Mesendoderm (in vitro differentiated cells): ENCODE measurements at regions not wholly inside any gene's neighbourhood (a gene's known extent, or its start where the extent isn't known, plus 50 kb on each side); places are given as distances from the start of the nearest gene placed in this dataset.

Experiments
- DNase-seq: peaks from one replicate; pipeline ENCODE4 v3.0.0; 2013
- H2AK5ac ChIP-seq: 2 replicates; pipeline ENCODE4 v1.6.1; 2013; ENCODE audit warnings: low read length, inconsistent platforms
- H2BK120ac ChIP-seq: 2 replicates; pipeline ENCODE4 v1.6.1; 2013; ENCODE audit warnings: low read depth, mild to moderate bottlenecking, low read length, moderate library complexity, mixed read lengths
- H2BK15ac ChIP-seq: replicated peaks from 2 replicates; pipeline ENCODE4 v1.6.1; 2013; ENCODE audit warnings: low read depth, mild to moderate bottlenecking, moderate library complexity
- H2BK5ac ChIP-seq: 2 replicates; pipeline ENCODE4 v1.6.1; 2013; ENCODE audit warnings: low read length, inconsistent platforms
- H3K18ac ChIP-seq: 2 replicates; pipeline ENCODE4 v1.6.1; 2013; ENCODE audit warnings: mild to moderate bottlenecking, low read length, mixed read lengths
- H3K23ac ChIP-seq: one replicate; pipeline ENCODE4 v1.6.1; 2013; ENCODE audit warnings: low read length
- H3K27ac ChIP-seq: 2 replicates; pipeline ENCODE4 v1.5.1; 2013; ENCODE audit warnings: low read depth, mild to moderate bottlenecking, inconsistent platforms, low read length, moderate library complexity
- H3K27me3 ChIP-seq: 2 replicates; pipeline ENCODE4 v1.6.1; 2013; ENCODE audit warnings: low read length, control low read depth, mild to moderate bottlenecking, inconsistent platforms; ENCODE audit not compliant: insufficient read depth, poor library complexity
- H3K36me3 ChIP-seq: 2 replicates; pipeline ENCODE4 v1.6.1; 2013; ENCODE audit warnings: low read length, inconsistent platforms; ENCODE audit not compliant: control insufficient read depth, insufficient read depth
- H3K4ac ChIP-seq: one replicate; pipeline ENCODE4 v1.6.1; 2013; ENCODE audit warnings: low read depth, mild to moderate bottlenecking, low read length, moderate library complexity
- H3K4me1 ChIP-seq: 2 replicates; pipeline ENCODE4 v1.6.1; 2013; ENCODE audit warnings: low read depth, low read length, inconsistent platforms; ENCODE audit not compliant: control insufficient read depth
- H3K4me2 ChIP-seq: 2 replicates; pipeline ENCODE4 v1.6.1; 2013; ENCODE audit warnings: low read length
- H3K4me3 ChIP-seq: 2 replicates; pipeline ENCODE4 v1.5.1; 2013; ENCODE audit warnings: mild to moderate bottlenecking, low read length
- H3K56ac ChIP-seq: one replicate; pipeline ENCODE4 v1.6.1; 2013; ENCODE audit warnings: low read length
- H3K79me1 ChIP-seq: 2 replicates; pipeline ENCODE4 v1.6.1; 2013; ENCODE audit warnings: low read length, inconsistent platforms
- H3K79me2 ChIP-seq: 2 replicates; pipeline ENCODE4 v1.6.1; 2013; ENCODE audit warnings: mild to moderate bottlenecking, low read length; ENCODE audit not compliant: control insufficient read depth, insufficient read depth
- H3K9ac ChIP-seq: 2 replicates; pipeline ENCODE4 v1.6.1; 2013; ENCODE audit warnings: low read length, inconsistent platforms
- H4K5ac ChIP-seq: one replicate; pipeline ENCODE4 v1.6.1; 2013; ENCODE audit warnings: low read length
- H4K8ac ChIP-seq: one replicate; pipeline ENCODE4 v1.6.1; 2013; ENCODE audit warnings: low read depth, mild to moderate bottlenecking, control low read depth, low read length, moderate library complexity
- WGBS: extraction: QIAGEN DNeasy Blood & Tissue Kit; methylation state at CpG from one replicate; pipeline ENCODE4 v1.1.7; 2013; ENCODE audit warnings: low lambda C conversion rate, missing lambda C conversion rate; ENCODE audit not compliant: insufficient coverage; ENCODE audit errors: extremely low coverage; 5-methylcytosine and 5-hydroxymethylcytosine counted together

GRCh38 chr4:8777320-8778196, 94.1 kb downstream of the HMX1 start:
- WGBS: no CpG with 5 or more reads among the region's 12 CpGs
- Histone ChIP-seq H3K4me1 (no peaks in the 10 kb centered on the region), H3K9ac (no peak overlapping the region), H3K27ac (no peak overlapping the region), H2AK5ac (no peak overlapping the region), H3K18ac (no peak overlapping the region), H2BK120ac (no peak overlapping the region), H3K56ac (no peak overlapping the region), H4K5ac (no peak overlapping the region), H3K79me1 (no peaks in the 10 kb centered on the region), H3K4ac (no peak overlapping the region), H3K4me3 (no peak overlapping the region), H3K27me3 (no peaks in the 10 kb centered on the region), H3K79me2 (no peaks in the 10 kb centered on the region), H3K36me3 (no peaks in the 10 kb centered on the region), H3K23ac (no peak overlapping the region), H4K8ac (no peak overlapping the region), H2BK5ac (no peak overlapping the region), H3K4me2 (no peak overlapping the region), H2BK15ac (no peak overlapping the region)
- DNase-seq: no peak

DNA sequence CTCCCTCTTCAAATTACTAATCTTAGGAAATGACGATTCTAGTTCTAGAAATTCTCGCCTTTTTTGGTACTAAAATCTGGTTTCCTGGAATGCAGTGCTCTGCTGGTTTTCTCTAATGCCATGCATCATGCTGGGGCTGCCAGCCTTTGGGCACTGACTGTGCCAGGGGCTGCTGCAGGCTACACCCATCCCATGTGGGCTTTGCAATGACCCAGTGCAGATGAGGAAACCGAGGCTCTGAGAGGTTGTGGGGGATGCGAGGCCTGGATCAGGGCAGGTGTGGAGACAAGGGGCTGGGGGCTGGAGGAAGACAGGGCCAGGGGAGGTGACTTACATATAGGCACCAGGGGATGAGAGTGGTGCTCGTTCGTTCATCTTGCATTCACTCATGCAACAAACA, 95.3 kb downstream of the HMX1 start:
- Histone ChIP-seq H4K8ac (no peak overlapping the region), H3K4ac (no peak overlapping the region), H3K36me3 (no peaks in the 10 kb centered on the region), H3K4me1 (no peaks in the 10 kb centered on the region), H3K4me2 (no peak overlapping the region), H3K23ac (no peak overlapping the region), H3K79me1 (no peaks in the 10 kb centered on the region), H3K27me3 (no peaks in the 10 kb centered on the region), H2BK15ac (no peak overlapping the region), H3K4me3 (no peak overlapping the region), H4K5ac (no peak overlapping the region), H3K9ac (no peak overlapping the region), H3K56ac (no peak overlapping the region), H3K27ac (no peak overlapping the region), H3K79me2 (no peaks in the 10 kb centered on the region), H2BK120ac (no peak overlapping the region), H2BK5ac (no peak overlapping the region), H3K18ac (no peak overlapping the region), H2AK5ac (no peak overlapping the region)
- no peak for DNase-seq
- no CpG with 5 or more reads among the region's 6 CpGs for WGBS

- Histone ChIP-seq H3K79me1 (no peaks in the 10 kb centered on the region), H2BK15ac (no peak overlapping the region), H3K9ac (no peak overlapping the region), H3K27ac (no peak overlapping the region), H3K79me2 (no peaks in the 10 kb centered on the region), H3K4me1 (no peaks in the 10 kb centered on the region), H3K4me2 (no peak overlapping the region), H4K5ac (no peak overlapping the region), H2BK5ac (no peak overlapping the region), H3K56ac (no peak overlapping the region), H4K8ac (no peak overlapping the region), H3K36me3 (no peaks in the 10 kb centered on the region), H3K27me3 (no peaks in the 10 kb centered on the region), H3K23ac (no peak overlapping the region), H3K18ac (no peak overlapping the region), H2AK5ac (no peak overlapping the region), H2BK120ac (no peak overlapping the region), H3K4ac (no peak overlapping the region), H3K4me3 (no peak overlapping the region)
- DNase-seq: no peak
- no CpG with 5 or more reads among the region's 21 CpGs for WGBS
Measured at GRCh38 chr4:8775751-8776355, 95.8 kb downstream of the HMX1 start.

DNA sequence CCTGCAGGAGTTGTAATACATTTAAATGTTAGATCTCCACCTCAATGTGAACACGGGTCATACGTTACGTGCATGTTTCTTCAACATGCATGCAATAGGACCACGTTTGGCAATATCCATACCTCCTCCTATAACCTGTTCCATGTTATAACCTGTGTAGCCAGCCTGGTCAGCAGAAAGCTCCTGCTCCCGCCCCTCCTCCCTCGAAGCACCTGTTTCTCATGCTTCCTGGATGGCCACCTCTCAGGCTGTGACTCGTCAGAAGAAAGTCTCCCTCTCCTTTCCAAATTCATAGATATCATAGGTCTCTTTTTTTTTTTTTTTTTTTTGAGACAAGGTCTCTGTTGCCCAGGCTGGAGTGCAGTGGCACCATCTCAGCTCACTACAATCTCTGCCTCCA, 96.5 kb downstream of the HMX1 start:
- Histone ChIP-seq H3K79me2 (no peaks in the 10 kb centered on the region), H3K36me3 (no peaks in the 10 kb centered on the region), H2BK15ac (no peak overlapping the region), H3K4ac (no peak overlapping the region), H3K9ac (no peak overlapping the region), H3K56ac (no peak overlapping the region), H4K8ac (no peak overlapping the region), H3K4me1 (no peaks in the 10 kb centered on the region), H3K23ac (no peak overlapping the region), H3K18ac (no peak overlapping the region), H3K27ac (no peak overlapping the region), H2BK120ac (no peak overlapping the region), H3K79me1 (no peaks in the 10 kb centered on the region), H4K5ac (no peak overlapping the region), H2BK5ac (no peak overlapping the region), H3K4me3 (no peak overlapping the region), H3K27me3 (no peaks in the 10 kb centered on the region), H2AK5ac (no peak overlapping the region), H3K4me2 (no peak overlapping the region)
- WGBS: no CpG with 5 or more reads among the region's 7 CpGs
- no peak for DNase-seq

GRCh38 chr4:8774071-8774470, 97.6 kb downstream of the HMX1 start:
- Histone ChIP-seq H3K4me3 (no peak overlapping the region), H3K27ac (no peak overlapping the region), H2BK120ac (no peak overlapping the region), H3K79me1 (no peaks in the 10 kb centered on the region), H3K4me2 (no peak overlapping the region), H2BK5ac (no peak overlapping the region), H3K23ac (no peak overlapping the region), H3K56ac (no peak overlapping the region), H3K27me3 (no peaks in the 10 kb centered on the region), H3K79me2 (no peaks in the 10 kb centered on the region), H3K9ac (no peak overlapping the region), H2BK15ac (no peak overlapping the region), H2AK5ac (no peak overlapping the region), H4K5ac (no peak overlapping the region), H3K4me1 (no peaks in the 10 kb centered on the region), H3K18ac (no peak overlapping the region), H3K4ac (no peak overlapping the region), H4K8ac (no peak overlapping the region), H3K36me3 (no peaks in the 10 kb centered on the region)
- no CpG with 5 or more reads among the region's 10 CpGs for WGBS
- DNase-seq: no peak
